Colonic mucosa (tissue), 4 donors: ENCODE measurements at regions not wholly inside any gene's neighbourhood (a gene's known extent, or its start where the extent isn't known, plus 50 kb on each side); places are given as distances from the start of the nearest gene placed in this dataset.

Experiments used
- DNase-seq: peaks from one replicate; pipeline ENCODE4 v3.0.0-alpha.2; 2020
- H3K27ac ChIP-seq: fragments of 200-600 bp; one replicate; pipeline ENCODE4 v1.8.0; 2021
- H3K27me3 ChIP-seq: fragments of 200-600 bp; one replicate; pipeline ENCODE4 v1.8.0; 2021
- H3K36me3 ChIP-seq: fragments of 200-600 bp; one replicate; pipeline ENCODE4 v1.8.0; 2021
- H3K4me1 ChIP-seq: fragments of 200-600 bp; one replicate; pipeline ENCODE4 v1.8.0; 2021; ENCODE audit warnings: mild to moderate bottlenecking
- H3K4me3 ChIP-seq: fragments of 200-600 bp; one replicate; pipeline ENCODE4 v1.8.0; 2021
- H3K9ac ChIP-seq, 2 donors: one replicate each; pipeline ENCODE4 v1.7.0; 2013; ENCODE audit warnings: control low read depth in 2 of 2, low read depth in 2 of 2, low read length in 2 of 2
- H3K9me3 ChIP-seq: fragments of 200-600 bp; one replicate; pipeline ENCODE4 v1.8.0; 2021
- intact Hi-C: fragments of 100-400 bp; cut with DNase I; formaldehyde crosslinking; loops from one replicate; pipeline ENCODE4 v1.14.1; 2022
- TF ChIP-seq, protein P1 (sequence below): fragments of 200-600 bp; IDR thresholded peaks from one replicate; pipeline ENCODE4 v1.8.0; 2022; ENCODE audit warnings: antibody characterized with exemption, mild to moderate bottlenecking
- donor health status: healthy.
- donor health status: DM: no; HTN: no; CAD: no.
- donor health status: DM: no; HTN: no; CAD: no.

DNA sequence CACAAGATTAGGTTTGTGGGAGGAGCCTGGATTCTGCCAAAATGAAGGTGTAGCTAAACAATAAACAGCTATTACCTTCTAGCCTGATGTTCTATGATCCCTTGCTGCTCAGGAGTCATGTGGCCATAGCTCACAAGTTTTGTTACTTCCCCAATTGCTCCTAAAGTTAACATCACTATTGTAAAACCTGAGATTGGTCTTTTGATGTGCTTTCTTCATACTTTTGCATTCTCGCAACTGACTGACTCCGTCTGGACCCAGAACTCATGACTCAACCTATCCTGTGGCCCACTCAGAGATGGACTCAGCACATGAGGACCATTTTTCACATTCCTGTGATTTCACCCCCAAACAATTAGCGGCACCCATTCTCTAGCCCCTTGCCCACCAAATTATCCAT is 69.1 kb downstream of the PTGS2 start:
- Histone ChIP-seq H3K27ac (no peak overlapping the region), H3K9ac (no peak overlapping the region), H3K27me3 (no peaks in the 10 kb centered on the region), H3K9me3 (no peaks in the 10 kb centered on the region), H3K36me3 (no peaks in the 10 kb centered on the region), H3K4me1 (no peaks in the 10 kb centered on the region), H3K4me3 (no peak overlapping the region)
- intact Hi-C loops, result no loop called here
- DNase-seq, result no peak
- TF ChIP-seq, protein P1, sequence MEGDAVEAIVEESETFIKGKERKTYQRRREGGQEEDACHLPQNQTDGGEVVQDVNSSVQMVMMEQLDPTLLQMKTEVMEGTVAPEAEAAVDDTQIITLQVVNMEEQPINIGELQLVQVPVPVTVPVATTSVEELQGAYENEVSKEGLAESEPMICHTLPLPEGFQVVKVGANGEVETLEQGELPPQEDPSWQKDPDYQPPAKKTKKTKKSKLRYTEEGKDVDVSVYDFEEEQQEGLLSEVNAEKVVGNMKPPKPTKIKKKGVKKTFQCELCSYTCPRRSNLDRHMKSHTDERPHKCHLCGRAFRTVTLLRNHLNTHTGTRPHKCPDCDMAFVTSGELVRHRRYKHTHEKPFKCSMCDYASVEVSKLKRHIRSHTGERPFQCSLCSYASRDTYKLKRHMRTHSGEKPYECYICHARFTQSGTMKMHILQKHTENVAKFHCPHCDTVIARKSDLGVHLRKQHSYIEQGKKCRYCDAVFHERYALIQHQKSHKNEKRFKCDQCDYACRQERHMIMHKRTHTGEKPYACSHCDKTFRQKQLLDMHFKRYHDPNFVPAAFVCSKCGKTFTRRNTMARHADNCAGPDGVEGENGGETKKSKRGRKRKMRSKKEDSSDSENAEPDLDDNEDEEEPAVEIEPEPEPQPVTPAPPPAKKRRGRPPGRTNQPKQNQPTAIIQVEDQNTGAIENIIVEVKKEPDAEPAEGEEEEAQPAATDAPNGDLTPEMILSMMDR, result no peak

DNA sequence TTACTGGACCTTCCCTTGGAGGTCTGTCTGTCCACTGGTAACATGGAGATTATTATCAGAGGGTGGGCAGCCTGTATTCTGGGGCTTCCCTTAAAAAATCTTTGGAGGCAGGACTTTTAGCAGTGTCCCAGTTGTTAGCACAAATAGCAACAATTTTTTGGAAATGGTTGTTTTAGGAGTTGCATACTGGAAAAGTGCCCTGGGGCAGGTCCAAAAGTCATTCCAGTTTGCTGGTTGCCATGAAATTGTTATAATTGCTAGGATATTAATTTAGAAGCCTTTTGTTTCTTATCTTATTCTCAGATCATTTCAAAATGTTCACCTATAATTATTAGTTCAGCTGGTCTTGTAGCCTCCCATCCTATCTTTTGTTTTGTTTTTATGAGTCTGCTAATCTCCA is 71.0 kb downstream of the PTGS2 start:
- Histone ChIP-seq H3K4me1 (no peaks in the 10 kb centered on the region), H3K9ac (no peak overlapping the region), H3K4me3 (no peak overlapping the region), H3K27ac (no peak overlapping the region), H3K9me3 (no peaks in the 10 kb centered on the region), H3K36me3 (no peaks in the 10 kb centered on the region), H3K27me3 (no peaks in the 10 kb centered on the region)
- intact Hi-C loops, result no loop called here
- DNase-seq, result no peak
- TF ChIP-seq, protein P1, result no peak

DNA sequence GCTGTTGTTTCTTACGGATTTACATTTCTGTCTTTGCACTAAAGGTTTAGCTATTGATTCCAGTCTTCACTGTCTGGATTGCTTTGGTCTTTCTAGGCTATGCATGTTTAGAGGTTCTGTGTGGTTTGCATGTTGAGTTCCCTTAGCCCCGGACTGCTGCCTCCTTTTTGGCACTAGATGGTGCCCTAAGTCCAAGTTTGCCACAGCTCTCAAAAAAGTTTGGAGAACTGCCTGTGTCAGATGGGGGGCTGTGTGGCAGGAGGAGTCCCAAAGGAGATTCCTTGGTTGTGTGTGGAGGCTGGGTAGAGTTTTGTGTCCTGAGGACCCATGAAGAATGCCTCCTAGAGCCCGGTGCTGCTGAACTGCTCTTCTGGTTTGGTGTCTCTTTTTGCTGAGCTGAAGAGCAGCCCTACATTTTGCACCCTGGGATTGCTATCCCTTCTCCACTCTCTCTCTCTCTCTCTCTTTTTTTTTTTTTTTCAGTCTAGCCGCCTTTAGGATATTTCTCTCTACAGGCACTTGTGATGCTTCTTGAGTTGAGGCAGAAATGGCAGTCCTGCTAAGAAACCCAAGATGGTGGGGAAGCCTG is 74.4 kb downstream of the PTGS2 start:
- H3K27me3 ChIP-seq, result no peaks in the 10 kb centered on the region
- TF ChIP-seq, protein P1, result peak; percentile 53
- no peak overlapping the region for H3K27ac ChIP-seq
- no peak overlapping the region for H3K9ac ChIP-seq
- peak; percentile 34 for DNase-seq
- H3K4me3 ChIP-seq, result no peak overlapping the region
- no peaks in the 10 kb centered on the region for H3K9me3 ChIP-seq
- intact Hi-C loops, result loop anchor here (2.0 kb wide), 1 partner anchor 381 kb away; no protein-coding TSS in a partner anchor
- H3K36me3 ChIP-seq, result no peaks in the 10 kb centered on the region
- H3K4me1 ChIP-seq, result no peaks in the 10 kb centered on the region

DNA sequence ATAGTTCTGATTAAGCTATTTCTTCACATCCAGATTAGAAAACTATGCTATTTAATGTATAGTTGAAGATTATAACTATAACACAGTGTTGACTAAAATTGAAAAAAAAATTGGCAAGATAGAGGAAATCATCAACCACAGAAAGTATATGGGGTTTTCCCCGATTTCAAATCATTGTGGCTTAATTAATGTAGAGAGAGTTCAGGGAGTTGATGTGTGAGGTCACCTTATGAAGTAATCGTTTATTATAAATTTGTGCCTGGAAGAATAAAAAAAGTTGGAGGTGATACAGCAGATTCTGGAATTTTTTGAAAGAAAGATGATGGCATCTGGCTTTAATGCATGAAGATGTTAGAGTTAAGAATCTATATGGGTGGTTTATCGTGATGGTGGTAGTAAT is 84.3 kb downstream of the PTGS2 start:
- Histone ChIP-seq H3K36me3 (no peaks in the 10 kb centered on the region), H3K9ac (no peak overlapping the region), H3K9me3 (no peaks in the 10 kb centered on the region), H3K4me1 (no peaks in the 10 kb centered on the region), H3K27me3 (no peaks in the 10 kb centered on the region), H3K27ac (no peak overlapping the region), H3K4me3 (no peak overlapping the region)
- TF ChIP-seq, protein P1, result no peak
- DNase-seq, result no peak
- intact Hi-C loops, result no loop called here

DNA sequence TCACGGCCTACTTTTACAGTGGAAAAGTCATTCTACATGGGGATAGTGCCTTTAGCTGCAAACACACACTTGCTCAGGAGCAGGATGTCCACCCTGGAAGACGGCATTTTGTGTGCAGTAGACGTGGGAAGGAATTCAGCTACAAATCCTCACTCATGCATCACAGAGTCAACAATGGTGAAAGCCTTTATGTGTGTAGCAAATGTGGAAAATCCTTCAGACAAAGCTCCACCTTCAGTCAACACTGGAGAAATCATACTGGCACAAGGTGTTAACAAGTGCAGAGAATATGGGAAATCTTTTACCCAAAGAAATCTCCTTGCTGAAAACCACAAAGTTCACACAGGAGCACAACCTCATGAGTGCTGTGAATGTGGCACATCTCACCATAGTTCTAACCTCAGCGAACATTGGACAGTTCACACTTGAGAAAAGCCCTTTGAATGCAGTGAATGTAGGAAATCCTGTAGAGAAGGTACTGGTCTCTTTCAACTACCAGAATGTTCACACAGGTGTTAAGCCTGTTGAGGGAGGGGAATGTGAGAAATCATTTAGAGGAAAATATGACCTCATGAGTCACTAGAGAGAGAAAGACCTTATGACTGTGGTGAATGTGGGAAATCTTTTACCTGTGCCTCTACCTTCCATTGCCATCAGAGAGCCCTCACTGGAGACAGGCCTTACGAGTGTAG is 101.8 kb downstream of the PTGS2 start:
- no peak for DNase-seq
- H3K4me3 ChIP-seq, result no peak overlapping the region
- H3K27me3 ChIP-seq, result no peaks in the 10 kb centered on the region
- no peaks in the 10 kb centered on the region for H3K4me1 ChIP-seq
- intact Hi-C loops, result no loop called here
- TF ChIP-seq, protein P1, result no peak
- no peaks in the 10 kb centered on the region for H3K36me3 ChIP-seq
- no peaks in the 10 kb centered on the region for H3K9me3 ChIP-seq
- H3K9ac ChIP-seq, result no peak overlapping the region
- no peak overlapping the region for H3K27ac ChIP-seq
